HepG2 (cell line): ENCODE measurements at regions not wholly inside any gene's neighbourhood (a gene's known extent, or its start where the extent isn't known, plus 50 kb on each side); places are given as distances from the start of the nearest gene placed in this dataset.

Experiments
- ATAC-seq: fragments of 200-7000 bp; cut with Tn5 transposase; 3 replicates; pipeline ENCODE4 v1.9.1; 2020; ENCODE audit warnings: mild to moderate bottlenecking, moderate library complexity
- BruUV-seq: library from RNA; stranded (reverse); fragments of 400-500 nt; replicated peaks from 2 replicates; lab custom pipeline; 2021; lab: Mats Ljungman, UMichigan
- CTCF ChIA-PET: fragments of 300-600 bp; formaldehyde crosslinking; extraction: SDS; loops from one replicate; lab custom pipeline; 2021; ENCODE audit warnings: low total read pairs, inconsistent platforms, low intra/inter-chr PET ratio; lab: Yijun Ruan, JAX
- POLR2A ChIA-PET: fragments of 350-600 bp; sonication (Branson Sonifier 250); formaldehyde crosslinking; loops from one replicate; lab custom pipeline; 2020; ENCODE audit warnings: antibody characterized with exemption, inconsistent platforms; lab: Yijun Ruan, JAX
- DNase-seq: peaks from one replicate; pipeline ENCODE4 v3.0.0-alpha.2; 2015; ENCODE audit warnings: low spot score
- FAIRE-seq: peaks from 3 replicates; lab custom pipeline; 2011; peaks lifted over from hg19 to GRCh38; lab: Jason Lieb, UNC
- H2AFZ ChIP-seq: one replicate; pipeline ENCODE4 v1.6.1; 2011; ENCODE audit warnings: low read length, inconsistent platforms
- H3K27ac ChIP-seq: fragments of 300-600 bp; 3 replicates; pipeline ENCODE4 v1.8.0; 2011; ENCODE audit warnings: mixed run types, mild to moderate bottlenecking, mixed read lengths, low read length, inconsistent platforms; ENCODE audit not compliant: insufficient read depth; ENCODE audit errors: extremely low read length
- H3K27me3 ChIP-seq, 2 experiments: fragments of 200-600 bp in 1 of 2; 2 replicates in 1 of 2; 3 replicates in 1 of 2; pipeline versions ENCODE4 v1.6.0 to v1.8.0; 2011; ENCODE audit warnings: low read length in 2 of 2, mild to moderate bottlenecking in 2 of 2, moderate library complexity in 2 of 2, inconsistent platforms in 1 of 2; ENCODE audit not compliant: insufficient read depth in 2 of 2, control insufficient read depth in 1 of 2
- H3K36me3 ChIP-seq, 2 experiments: fragments of 200-600 bp in 1 of 2; replicated peaks in 1 of 2; 2 replicates in 1 of 2; 3 replicates in 1 of 2; pipeline versions ENCODE4 v1.5.1 to v1.8.0; 2011; ENCODE audit warnings: low read length in 2 of 2, inconsistent platforms in 1 of 2; ENCODE audit not compliant: insufficient read depth in 2 of 2, control insufficient read depth in 1 of 2
- H3K4me1 ChIP-seq: 2 replicates; pipeline ENCODE4 v1.5.1; 2012; ENCODE audit warnings: low read length, inconsistent platforms; ENCODE audit not compliant: insufficient read depth
- H3K4me2 ChIP-seq: 2 replicates; pipeline ENCODE4 v1.6.0; 2011; ENCODE audit warnings: low read depth, low read length, inconsistent platforms
- H3K4me3 ChIP-seq, 3 experiments: fragments of 200-600 bp in 1 of 3; sonication (generic), shearing (Covaris generic) in 1 of 3; replicated peaks in 1 of 3; 2 replicates each; pipeline ENCODE4 v1.5.1; 2011 to 2016; ENCODE audit warnings: low read length in 3 of 3, inconsistent platforms in 2 of 3, low read depth in 2 of 3, mild to moderate bottlenecking in 2 of 3, control low read depth in 1 of 3, mixed read lengths in 1 of 3; ENCODE audit not compliant: insufficient read depth in 1 of 3
- H3K79me2 ChIP-seq: one replicate; pipeline ENCODE4 v1.6.1; 2011; ENCODE audit warnings: low read length, inconsistent platforms; ENCODE audit not compliant: insufficient read depth
- H3K9ac ChIP-seq: 2 replicates; pipeline ENCODE4 v1.6.0; 2011; ENCODE audit warnings: mild to moderate bottlenecking, low read depth, low read length, inconsistent platforms; ENCODE audit not compliant: insufficient read depth
- H3K9me3 ChIP-seq: 2 replicates; pipeline ENCODE4 v1.5.1; 2012; ENCODE audit warnings: mild to moderate bottlenecking, low read length
- H4K20me1 ChIP-seq: 2 replicates; pipeline ENCODE4 v1.6.0; 2011; ENCODE audit warnings: inconsistent platforms, mild to moderate bottlenecking, low read length, moderate library complexity; ENCODE audit not compliant: insufficient read depth
- ATAD3A ChIP-seq: sonication (generic); formaldehyde crosslinking; IDR thresholded peaks from 2 replicates; pipeline ENCODE4 v1.4.0; 2020; ENCODE audit warnings: missing genetic modification reagents
- DMTF1 ChIP-seq: sonication (generic); formaldehyde crosslinking; IDR thresholded peaks from 2 replicates; pipeline ENCODE4 v1.4.0; 2020; ENCODE audit warnings: mild to moderate bottlenecking, missing genetic modification reagents
- GLMP ChIP-seq: sonication (generic); formaldehyde crosslinking; IDR thresholded peaks from 2 replicates; pipeline ENCODE4 v1.9.0; 2021; ENCODE audit warnings: missing genetic modification reagents, mild to moderate bottlenecking, borderline replicate concordance
- KLF11 ChIP-seq: IDR thresholded peaks from 2 replicates; pipeline ENCODE4 v1.6.1; 2016; ENCODE audit warnings: missing compliant biosample characterization
- RARA ChIP-seq: IDR thresholded peaks from 2 replicates; pipeline ENCODE4 v1.6.1; 2016; ENCODE audit warnings: missing genetic modification reagents, missing compliant biosample characterization
- SOX13 ChIP-seq, 3 experiments: fragments of 450-650 bp in 1 of 3; sonication (generic) in 1 of 3; formaldehyde crosslinking in 1 of 3; IDR thresholded peaks in 2 of 3; conservative IDR thresholded peaks in 1 of 3; 2 replicates each; pipeline versions ENCODE4 v1.5.0 to v1.6.1; 2016 to 2020; ENCODE audit warnings: antibody characterized with exemption in 1 of 3, mild to moderate bottlenecking in 1 of 3, missing compliant biosample characterization in 1 of 3, missing genetic modification reagents in 1 of 3, moderate library complexity in 1 of 3
- ZBTB46 ChIP-seq: sonication (generic); formaldehyde crosslinking; IDR thresholded peaks from 2 replicates; pipeline ENCODE4 v1.4.0; 2020; ENCODE audit warnings: mild to moderate bottlenecking, missing genetic modification reagents, borderline replicate concordance
- ZNF318 ChIP-seq: sonication (generic); formaldehyde crosslinking; IDR thresholded peaks from 2 replicates; pipeline ENCODE4 v1.4.0; 2020; ENCODE audit warnings: mild to moderate bottlenecking, missing genetic modification reagents
- ZNF337 ChIP-seq: sonication (generic); formaldehyde crosslinking; IDR thresholded peaks from 2 replicates; pipeline ENCODE4 v1.5.1; 2020; ENCODE audit warnings: missing genetic modification reagents, low read depth, mild to moderate bottlenecking, borderline replicate concordance
- in situ Hi-C: cut with HindIII; loops from 2 replicates; pipeline ENCODE4 v1.10.0; 2017; ENCODE audit warnings: low pct_unique_long_range_greater_than_20kb; ENCODE audit not compliant: extremely low pct_ligation_motif_present
- intact Hi-C: fragments of 100-400 bp; cut with micrococcal nuclease; formaldehyde crosslinking; loops from one replicate; pipeline ENCODE4 v1.10.0; 2022; ENCODE audit not compliant: unreplicated experiment

GRCh38 chr3:15941958-15942357 lies 144.2 kb upstream of the ANKRD28 start (continued):
- TF ChIP-seq RARA (CRISPR knock-in tag) (no peak), ATAD3A (CRISPR knock-in tag) (no peak)

GRCh38 chr3:15942462-15942861 lies 144.7 kb upstream of the ANKRD28 start:
- DNase-seq (no peak), FAIRE-seq (no peak), ATAC-seq (no peak)
- no peaks in the 10 kb centered on the region for H3K79me2 ChIP-seq
- intact Hi-C loops: no loop called here
- no peaks in the 10 kb centered on the region for H3K27me3 ChIP-seq
- H3K4me1 ChIP-seq: no peaks in the 10 kb centered on the region
- POLR2A ChIA-PET: no interaction called here
- no peak overlapping the region for H3K4me2 ChIP-seq
- H2AFZ ChIP-seq: no peak overlapping the region
- no peaks in the 10 kb centered on the region for H4K20me1 ChIP-seq
- H3K9ac ChIP-seq: no peak overlapping the region
- H3K36me3 ChIP-seq: no peaks in the 10 kb centered on the region
- H3K4me3 ChIP-seq: no peak overlapping the region
- in situ Hi-C loops: no loop called here
- CTCF ChIA-PET: no interaction called here
- H3K9me3 ChIP-seq: no peaks in the 10 kb centered on the region
- no TSS peak for BruUV-seq
- H3K27ac ChIP-seq: no peak overlapping the region
- no peak for TF ChIP-seq GLMP (CRISPR knock-in tag)
- TF ChIP-seq KLF11 (CRISPR knock-in tag): no peak
- TF ChIP-seq ZNF337 (CRISPR knock-in tag): no peak
- no peak for TF ChIP-seq DMTF1
- no peak for TF ChIP-seq ZBTB46 (CRISPR knock-in tag)
- TF ChIP-seq SOX13 (IDR thresholded peaks at IDR 0.05): no peak
- no peak for TF ChIP-seq SOX13 (CRISPR knock-in tag; conservative IDR thresholded peaks at IDR 0.05 in 1 of 2, IDR thresholded peaks at IDR 0.05 in 1 of 2)
- TF ChIP-seq ZNF318: no peak
